ENCODE measurements at regions not wholly inside any gene's neighbourhood (a gene's known extent, or its start where the extent isn't known, plus 50 kb on each side); places are given as distances from the start of the nearest gene placed in this dataset.

DNA sequence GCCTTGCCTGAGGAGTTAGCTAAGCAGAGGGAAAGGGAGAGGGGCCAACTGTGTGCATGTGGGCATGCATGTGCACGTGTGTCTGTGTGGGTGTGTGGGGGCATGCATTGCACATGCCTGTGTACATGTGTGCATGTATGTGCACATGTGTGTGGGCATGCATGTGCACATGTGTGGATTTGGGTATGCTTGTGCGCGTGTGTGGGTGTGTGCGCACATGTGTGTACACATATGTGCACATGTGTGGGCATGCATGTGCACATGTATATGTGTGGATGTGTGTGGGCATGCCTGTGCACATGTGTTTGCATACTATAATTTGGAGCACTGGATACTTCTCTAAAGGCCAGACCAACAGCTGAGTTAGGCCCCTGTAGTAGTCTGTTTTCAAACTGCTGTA lies 350.0 kb downstream of the PRDM2 start:
- Histone ChIP-seq H3K4me3 (ENCODE audit: control extremely low read depth in 1 of 5, extremely low read depth in 1 of 5, insufficient read depth in 1 of 5, low read depth in 2 of 5, low read length in 4 of 5) (no peak overlapping the region), H3K4me1 (ENCODE audit: control insufficient read depth in 2 of 2, insufficient read depth in 2 of 2, low read length in 2 of 2) (no peaks in the 10 kb centered on the region), H3K27me3 (replicated peaks in 1 of 4; ENCODE audit: control extremely low read depth in 1 of 4, control insufficient read depth in 3 of 4, insufficient read depth in 4 of 4, low read length in 3 of 4) (peaks cover 0 to 3% (median 0%) of the 10 kb centered on the region in 4 experiments), H3K4me2 (replicated peaks; ENCODE audit: low read depth, low read length, poor library complexity, severe bottlenecking) (no peak overlapping the region), H3K36me3 (replicated peaks in 1 of 2; ENCODE audit: control extremely low read depth in 1 of 2, control insufficient read depth in 1 of 2, extremely low read depth in 1 of 2, insufficient read depth in 2 of 2, low read length in 1 of 2) (no peaks in the 10 kb centered on the region), H3K27ac (ENCODE audit: low read length in 2 of 2) (no peak overlapping the region), H4K20me1 (ENCODE audit: control insufficient read depth, insufficient read depth, low read length, poor library complexity, severe bottlenecking) (no peaks in the 10 kb centered on the region), H2AFZ (ENCODE audit: insufficient read depth, low read depth, low read length, poor library complexity, severe bottlenecking) (no peak overlapping the region), H3K79me2 (ENCODE audit: control insufficient read depth, insufficient read depth, low read length) (no peaks in the 10 kb centered on the region), H3K9ac (ENCODE audit: low read length) (no peak overlapping the region), H3K9me3 (ENCODE audit: control extremely low read depth in 1 of 3, control insufficient read depth in 2 of 3, insufficient read depth in 1 of 3, low read length in 2 of 3) (peaks cover 0 to 4% (median 0%) of the 10 kb centered on the region in 3 donors)
- TF ChIP-seq, protein P1, sequence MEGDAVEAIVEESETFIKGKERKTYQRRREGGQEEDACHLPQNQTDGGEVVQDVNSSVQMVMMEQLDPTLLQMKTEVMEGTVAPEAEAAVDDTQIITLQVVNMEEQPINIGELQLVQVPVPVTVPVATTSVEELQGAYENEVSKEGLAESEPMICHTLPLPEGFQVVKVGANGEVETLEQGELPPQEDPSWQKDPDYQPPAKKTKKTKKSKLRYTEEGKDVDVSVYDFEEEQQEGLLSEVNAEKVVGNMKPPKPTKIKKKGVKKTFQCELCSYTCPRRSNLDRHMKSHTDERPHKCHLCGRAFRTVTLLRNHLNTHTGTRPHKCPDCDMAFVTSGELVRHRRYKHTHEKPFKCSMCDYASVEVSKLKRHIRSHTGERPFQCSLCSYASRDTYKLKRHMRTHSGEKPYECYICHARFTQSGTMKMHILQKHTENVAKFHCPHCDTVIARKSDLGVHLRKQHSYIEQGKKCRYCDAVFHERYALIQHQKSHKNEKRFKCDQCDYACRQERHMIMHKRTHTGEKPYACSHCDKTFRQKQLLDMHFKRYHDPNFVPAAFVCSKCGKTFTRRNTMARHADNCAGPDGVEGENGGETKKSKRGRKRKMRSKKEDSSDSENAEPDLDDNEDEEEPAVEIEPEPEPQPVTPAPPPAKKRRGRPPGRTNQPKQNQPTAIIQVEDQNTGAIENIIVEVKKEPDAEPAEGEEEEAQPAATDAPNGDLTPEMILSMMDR (IDR thresholded peaks at IDR 0.05), result no peak
- TF ChIP-seq EZH2 (IDR thresholded peaks at IDR 0.05; ENCODE audit: borderline replicate concordance, insufficient read depth, low read depth, low read length, poor library complexity, severe bottlenecking), result no peak
- no peaks in the 10 kb centered on the region for H3K4me1 Mint-ChIP-seq
- DNase-seq (no peak), ATAC-seq (ENCODE audit: low read depth) (no peak)
- WGBS (ENCODE audit: insufficient coverage), result 72% methylated on average over 4 of the region's 4 CpGs
- no peak overlapping the region for H3K4me3 Mint-ChIP-seq
- peaks cover 7% of the 10 kb centered on the region for H3K9me3 Mint-ChIP-seq (ENCODE audit: insufficient read depth)
- intact Hi-C loops (cut with micrococcal nuclease), result no loop called here
- H3K27ac Mint-ChIP-seq, result no peak overlapping the region
- ChIA-PET POLR2A (no interaction called here), CTCF (no interaction called here)
- no peaks in the 10 kb centered on the region for H3K27me3 Mint-ChIP-seq

DNA sequence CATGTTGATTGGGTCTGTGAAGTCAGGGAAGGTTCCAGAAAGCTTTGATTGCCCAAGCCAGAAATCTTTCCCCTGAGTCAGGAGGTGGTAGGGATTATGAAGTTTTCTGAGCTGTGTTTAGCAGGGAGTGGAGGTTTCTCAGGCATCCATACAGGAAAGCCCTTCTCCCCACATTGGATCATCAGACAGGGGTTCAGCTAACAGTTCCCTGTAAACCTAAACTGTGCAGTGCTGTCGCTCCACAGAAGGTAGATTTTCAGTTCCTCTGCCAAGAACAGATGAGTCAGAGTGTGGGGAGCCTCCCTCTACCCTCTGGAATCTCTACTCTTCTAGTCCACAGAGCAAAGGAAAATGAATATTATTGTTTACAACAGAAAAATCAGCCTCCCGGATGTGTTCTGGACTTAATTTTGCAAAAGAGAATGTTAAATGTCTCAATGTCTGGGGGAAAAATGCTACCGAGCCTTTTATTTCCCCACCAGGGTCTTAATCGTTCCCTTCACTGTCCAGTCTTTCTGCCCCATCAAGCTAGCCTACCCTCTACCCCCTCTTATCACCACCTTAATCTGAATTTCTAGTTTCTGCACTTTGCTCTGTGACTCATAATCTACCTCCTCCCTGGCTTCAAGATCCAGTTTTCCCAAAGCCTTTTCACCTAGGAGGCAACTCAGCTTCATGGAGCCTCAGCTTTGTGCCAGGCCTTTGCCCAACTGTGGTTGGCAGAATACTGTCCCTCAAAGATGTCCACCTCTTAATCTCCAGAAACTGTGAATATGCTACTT lies 355.6 kb downstream of the PRDM2 start:
- Mint-ChIP-seq H3K27me3 (peaks cover 7% of the 10 kb centered on the region), H3K27ac (no peak overlapping the region), H3K4me1 (no peaks in the 10 kb centered on the region), H3K9me3 (ENCODE audit: insufficient read depth) (no peaks in the 10 kb centered on the region), H3K4me3 (no peak overlapping the region)
- Histone ChIP-seq H2AFZ (ENCODE audit: insufficient read depth, low read depth, low read length, poor library complexity, severe bottlenecking) (no peak overlapping the region), H3K79me2 (ENCODE audit: control insufficient read depth, insufficient read depth, low read length) (no peaks in the 10 kb centered on the region), H4K20me1 (ENCODE audit: control insufficient read depth, insufficient read depth, low read length, poor library complexity, severe bottlenecking) (no peaks in the 10 kb centered on the region), H3K36me3 (replicated peaks in 1 of 2; ENCODE audit: control extremely low read depth in 1 of 2, control insufficient read depth in 1 of 2, extremely low read depth in 1 of 2, insufficient read depth in 2 of 2, low read length in 1 of 2) (no peaks in the 10 kb centered on the region), H3K9me3 (ENCODE audit: control extremely low read depth in 1 of 3, control insufficient read depth in 2 of 3, insufficient read depth in 1 of 3, low read length in 2 of 3) (peaks cover 0 to 5% (median 0%) of the 10 kb centered on the region in 3 donors), H3K4me3 (ENCODE audit: control extremely low read depth in 1 of 5, extremely low read depth in 1 of 5, insufficient read depth in 1 of 5, low read depth in 2 of 5, low read length in 4 of 5) (no peak overlapping the region), H3K4me1 (ENCODE audit: control insufficient read depth in 2 of 2, insufficient read depth in 2 of 2, low read length in 2 of 2) (no peaks in the 10 kb centered on the region), H3K27ac (ENCODE audit: low read length in 2 of 2) (no peak overlapping the region), H3K9ac (ENCODE audit: low read length) (no peak overlapping the region), H3K27me3 (replicated peaks in 1 of 4; ENCODE audit: control extremely low read depth in 1 of 4, control insufficient read depth in 3 of 4, insufficient read depth in 4 of 4, low read length in 3 of 4) (peaks cover 0 to 4% (median 0%) of the 10 kb centered on the region in 4 experiments), H3K4me2 (replicated peaks; ENCODE audit: low read depth, low read length, poor library complexity, severe bottlenecking) (no peak overlapping the region)
- DNase-seq, result no peak
- ChIA-PET CTCF (no interaction called here), POLR2A (no interaction called here)
- ATAC-seq (ENCODE audit: low read depth), result no peak
- intact Hi-C loops (cut with micrococcal nuclease), result no loop called here
- 94% methylated on average over 2 of the region's 4 CpGs for WGBS (ENCODE audit: insufficient coverage)
- no peak for TF ChIP-seq EZH2 (IDR thresholded peaks at IDR 0.05; ENCODE audit: borderline replicate concordance, insufficient read depth, low read depth, low read length, poor library complexity, severe bottlenecking)
- TF ChIP-seq, protein P1 (IDR thresholded peaks at IDR 0.05), result no peak

Measured in B cell (primary cell).